ENCODE measurements at regions not wholly inside any gene's neighbourhood (a gene's known extent, or its start where the extent isn't known, plus 50 kb on each side); places are given as distances from the start of the nearest gene placed in this dataset.

DNA sequence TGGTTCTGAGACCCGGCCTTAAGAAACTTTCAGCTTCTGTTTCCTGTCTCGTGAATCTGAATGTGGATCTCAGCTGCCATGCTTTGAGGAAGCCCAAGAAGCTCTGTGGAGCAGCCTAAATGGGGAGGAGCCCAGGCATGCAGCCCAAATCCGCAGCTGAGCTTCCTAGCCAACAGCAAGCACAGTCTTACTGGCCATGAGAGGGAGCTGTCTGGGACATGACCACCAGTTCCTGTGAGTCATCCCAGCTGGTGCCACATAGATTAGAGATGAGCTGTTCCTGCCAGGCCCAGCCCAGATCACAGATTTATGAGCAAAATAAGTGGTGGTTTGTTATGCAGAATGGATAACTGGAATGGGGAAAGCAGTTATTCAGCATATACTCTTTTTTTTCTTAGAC lies 224.4 kb upstream of the APCDD1 start:
- DNase-seq = no peak

DNA sequence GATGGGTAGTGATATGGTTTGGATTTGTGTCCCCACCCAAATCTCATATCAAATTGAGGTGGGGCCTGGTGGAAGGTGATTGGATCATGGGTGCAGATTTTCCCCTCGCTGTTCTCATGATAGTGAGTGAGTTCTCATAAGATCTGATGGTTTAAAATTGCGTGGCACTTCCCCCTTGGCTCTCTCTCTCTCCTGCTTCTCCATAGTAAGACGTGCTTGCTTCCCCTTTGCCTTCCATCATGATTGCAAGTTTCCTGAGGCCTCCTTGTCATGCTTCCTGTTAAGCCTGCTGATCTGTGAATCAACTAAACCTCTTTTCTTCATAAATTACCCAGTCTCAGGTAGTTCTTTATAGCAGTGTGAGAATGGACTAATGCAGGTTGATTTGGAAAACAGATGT lies 223.2 kb upstream of the APCDD1 start:
- DNase-seq = peak in 1 of 2 donors; percentile 19

DNA sequence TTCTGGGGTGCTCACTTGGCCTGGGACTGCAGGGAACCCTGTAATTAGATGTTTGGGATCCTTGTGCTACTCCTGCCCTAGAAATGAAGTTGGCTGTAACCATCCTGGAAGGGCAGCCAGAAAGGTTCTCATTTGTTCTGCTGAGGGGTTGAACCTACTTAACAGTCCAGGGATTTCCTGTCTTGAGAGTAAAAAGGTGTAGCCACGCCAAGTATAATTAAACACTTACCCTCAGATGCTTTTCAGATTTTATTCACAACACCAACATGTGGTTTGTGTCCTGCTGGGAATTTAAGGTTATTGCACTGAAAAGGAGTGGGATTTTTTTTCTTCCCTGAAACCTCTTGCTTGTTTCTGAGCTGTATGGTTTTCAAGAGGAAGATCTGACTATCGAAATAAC lies 222.4 kb upstream of the APCDD1 start:
- no peak for DNase-seq

DNA sequence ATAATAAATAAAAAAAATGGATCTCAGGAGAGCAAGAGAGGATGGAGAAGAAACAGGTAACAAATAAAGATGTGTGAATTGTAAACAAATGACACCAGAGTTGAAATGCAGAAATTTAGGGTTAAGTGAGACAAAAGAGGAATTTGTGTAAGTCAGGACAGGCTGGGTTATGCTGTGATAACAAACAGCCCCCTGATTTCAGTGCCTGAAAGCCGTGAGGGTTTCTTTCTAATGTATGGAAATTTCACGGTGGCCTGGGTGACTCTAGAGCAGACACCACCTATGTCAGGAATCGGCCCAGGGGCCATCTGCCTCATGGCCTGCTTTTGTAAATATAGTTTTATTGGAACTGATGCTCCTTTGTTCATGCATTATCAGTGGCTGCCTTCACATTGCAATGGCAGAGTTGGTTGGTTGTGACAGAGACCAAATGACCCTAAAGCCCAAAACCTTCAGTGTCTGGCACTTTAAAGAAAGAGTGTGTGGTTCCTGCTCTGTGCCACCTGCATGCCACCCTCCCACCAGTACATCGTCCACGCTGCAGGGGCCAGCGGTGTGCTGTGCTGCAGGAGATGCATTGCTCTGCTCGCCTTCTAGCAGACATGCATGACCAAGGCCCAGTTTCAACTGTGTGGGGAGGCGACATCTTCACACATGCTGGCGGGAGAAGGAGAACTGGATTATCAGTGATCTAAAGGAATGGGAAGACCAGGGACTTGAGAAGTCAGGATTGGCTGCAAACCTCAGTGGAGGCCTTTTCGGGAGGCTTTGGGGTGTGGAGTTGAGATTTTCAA lies 221.2 kb upstream of the APCDD1 start:
- no peak for DNase-seq

DNA sequence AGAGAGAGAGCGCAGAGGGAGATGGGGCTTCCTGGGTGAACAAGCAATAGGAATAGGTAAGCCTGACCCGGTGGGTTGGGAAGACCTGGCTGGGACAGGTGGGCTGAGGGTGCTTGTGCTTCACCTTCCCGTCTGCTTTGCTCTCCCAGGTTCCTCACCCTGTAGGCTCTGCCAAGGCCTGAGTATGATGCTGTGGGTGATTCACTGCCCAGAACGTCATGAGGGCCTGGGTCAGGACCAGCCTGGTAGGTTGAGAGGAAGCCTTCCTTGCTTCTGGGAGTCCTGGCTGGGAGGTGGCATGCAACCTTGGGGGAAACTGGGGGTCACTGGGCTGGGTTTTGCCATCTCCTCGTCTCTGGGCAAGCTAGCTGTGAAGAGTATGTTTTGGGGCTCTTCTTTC lies 220.2 kb upstream of the APCDD1 start:
- no peak for DNase-seq

DNA sequence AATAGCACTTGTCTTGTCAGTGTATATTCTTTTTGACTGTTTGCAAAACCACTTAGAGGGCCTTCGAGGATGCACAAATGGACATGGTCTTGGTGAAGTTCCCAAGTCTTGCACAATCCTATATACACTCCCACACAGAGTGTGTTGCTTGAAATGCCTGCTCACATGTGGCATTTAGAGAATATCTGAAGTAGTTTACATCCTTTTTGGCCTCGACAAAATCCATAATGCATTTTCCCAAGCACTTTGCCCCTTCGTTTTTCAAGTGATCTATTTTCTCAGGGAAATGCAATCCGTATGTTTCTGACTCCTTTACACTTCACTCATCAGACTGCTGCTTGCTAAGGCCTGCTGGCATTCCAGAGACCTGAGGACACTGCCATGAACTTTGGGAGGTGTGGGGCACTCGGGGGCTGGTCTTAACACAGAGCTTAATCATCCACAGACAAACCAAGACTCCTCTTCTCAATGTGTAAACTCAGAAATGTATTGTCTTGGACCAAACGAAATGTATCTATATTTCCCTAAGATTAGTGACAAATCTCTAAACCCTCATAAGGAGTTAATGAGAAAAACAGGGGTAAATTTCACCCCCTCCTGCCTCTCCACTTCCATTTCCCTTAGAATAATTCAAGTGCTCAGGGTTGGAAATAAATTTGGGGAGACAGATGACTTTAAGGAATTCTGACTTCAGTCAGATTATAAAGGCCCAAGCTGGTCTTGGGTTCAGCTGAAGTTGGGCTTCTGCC lies 219.3 kb upstream of the APCDD1 start:
- DNase-seq = no peak

DNA sequence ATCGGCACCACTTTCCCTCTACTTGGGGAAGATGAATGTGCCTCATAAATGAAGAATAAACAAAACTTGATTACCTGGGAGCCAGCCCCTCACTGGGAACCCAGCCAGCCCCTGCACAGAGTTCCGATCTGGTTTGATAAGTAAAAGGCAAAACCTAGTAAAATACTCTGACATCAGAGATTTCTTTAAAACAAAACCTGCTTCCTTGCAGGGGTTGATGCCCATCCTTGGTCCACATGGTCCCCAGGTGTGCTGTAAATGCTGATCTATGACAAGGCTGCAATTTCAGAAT lies 218.8 kb upstream of the APCDD1 start:
- DNase-seq = no peak

DNA sequence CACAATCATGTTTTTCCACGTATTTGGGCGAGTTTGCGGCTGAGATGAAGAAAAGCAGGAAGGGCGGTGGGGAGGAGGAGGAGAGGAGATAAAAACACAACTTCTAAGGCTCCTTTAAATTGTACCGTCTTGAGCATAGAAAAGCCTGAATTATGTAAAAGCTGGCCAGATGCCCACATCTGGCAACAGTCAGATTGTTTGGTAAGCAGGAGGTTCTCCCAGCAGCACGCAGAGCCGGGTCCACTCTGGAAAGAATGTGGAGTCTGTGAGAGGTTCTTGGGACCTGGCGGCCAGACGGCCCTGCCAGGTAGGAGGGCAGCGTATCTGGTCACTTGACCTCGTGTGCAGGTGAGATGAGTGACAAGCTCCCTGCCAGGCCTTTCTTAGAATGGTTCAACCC lies 215.3 kb upstream of the APCDD1 start:
- no peak for DNase-seq

DNA sequence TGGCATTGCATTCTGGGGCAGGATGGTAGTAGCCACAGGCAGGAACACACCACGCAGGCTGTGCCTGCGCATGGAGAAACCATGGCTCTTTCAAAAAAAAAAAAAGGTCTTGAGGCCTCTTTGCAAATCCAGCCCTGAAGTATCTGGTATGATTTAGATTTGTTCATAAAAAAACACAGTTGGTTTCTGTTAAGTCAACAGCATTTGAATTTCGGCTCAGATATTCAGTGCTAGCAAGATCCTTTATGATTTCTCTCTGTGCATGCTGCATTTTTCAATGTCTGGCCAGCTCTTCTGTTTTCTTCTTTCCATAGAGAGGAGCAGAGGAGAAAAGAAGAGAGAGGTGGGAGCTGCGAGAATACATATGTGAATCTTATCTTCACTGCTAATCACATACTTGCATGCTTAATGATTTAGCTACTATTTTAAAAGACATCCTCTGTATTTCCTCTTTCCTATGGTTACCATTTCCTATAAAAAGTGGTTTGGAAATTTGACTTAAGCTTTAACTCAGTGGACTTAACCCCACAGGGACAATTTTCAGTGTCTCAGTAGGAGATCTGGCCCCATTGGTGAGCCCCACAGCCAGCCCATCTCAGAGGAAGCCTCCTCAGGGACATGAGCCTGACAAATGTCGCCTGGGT lies 214.3 kb upstream of the APCDD1 start:
- no peak for DNase-seq

DNA sequence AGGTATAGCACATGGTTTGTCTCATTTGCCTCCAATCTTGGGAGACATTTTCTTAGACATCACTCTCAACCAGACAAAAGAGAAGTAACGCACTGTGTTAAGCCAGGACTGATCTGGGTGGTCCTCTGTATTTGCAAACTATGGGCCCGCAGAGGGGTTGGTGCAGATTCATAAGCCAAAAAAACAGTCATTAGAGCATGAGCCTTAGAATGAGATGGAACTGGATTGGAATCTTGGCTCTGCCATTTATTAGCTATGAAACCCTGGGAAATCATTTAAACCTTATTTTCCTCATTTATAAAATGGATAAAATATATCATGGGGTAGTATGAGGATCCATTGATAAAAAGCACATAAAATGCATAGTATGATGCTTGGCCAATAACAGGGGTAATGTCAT lies 213.5 kb upstream of the APCDD1 start:
- DNase-seq = no peak

DNA sequence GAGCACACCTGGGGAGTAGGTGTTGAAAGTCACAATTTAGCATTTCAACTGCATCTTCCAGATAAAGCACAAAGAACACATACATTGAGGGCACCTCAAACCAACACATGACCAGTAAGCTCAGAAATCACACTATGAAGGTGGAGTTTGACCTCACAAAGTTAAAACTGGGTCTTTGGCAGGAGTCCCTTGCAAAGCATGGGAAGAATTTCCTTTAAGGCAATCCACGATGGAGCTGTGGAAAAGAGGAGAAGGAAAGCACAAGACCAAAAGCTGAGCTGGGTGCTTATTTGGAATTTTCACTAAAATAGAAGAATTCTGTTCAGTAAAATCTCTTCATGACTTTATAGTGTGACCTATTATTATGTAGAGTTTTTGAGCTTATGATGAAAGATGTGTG lies 212.9 kb upstream of the APCDD1 start:
- no peak for DNase-seq

DNA sequence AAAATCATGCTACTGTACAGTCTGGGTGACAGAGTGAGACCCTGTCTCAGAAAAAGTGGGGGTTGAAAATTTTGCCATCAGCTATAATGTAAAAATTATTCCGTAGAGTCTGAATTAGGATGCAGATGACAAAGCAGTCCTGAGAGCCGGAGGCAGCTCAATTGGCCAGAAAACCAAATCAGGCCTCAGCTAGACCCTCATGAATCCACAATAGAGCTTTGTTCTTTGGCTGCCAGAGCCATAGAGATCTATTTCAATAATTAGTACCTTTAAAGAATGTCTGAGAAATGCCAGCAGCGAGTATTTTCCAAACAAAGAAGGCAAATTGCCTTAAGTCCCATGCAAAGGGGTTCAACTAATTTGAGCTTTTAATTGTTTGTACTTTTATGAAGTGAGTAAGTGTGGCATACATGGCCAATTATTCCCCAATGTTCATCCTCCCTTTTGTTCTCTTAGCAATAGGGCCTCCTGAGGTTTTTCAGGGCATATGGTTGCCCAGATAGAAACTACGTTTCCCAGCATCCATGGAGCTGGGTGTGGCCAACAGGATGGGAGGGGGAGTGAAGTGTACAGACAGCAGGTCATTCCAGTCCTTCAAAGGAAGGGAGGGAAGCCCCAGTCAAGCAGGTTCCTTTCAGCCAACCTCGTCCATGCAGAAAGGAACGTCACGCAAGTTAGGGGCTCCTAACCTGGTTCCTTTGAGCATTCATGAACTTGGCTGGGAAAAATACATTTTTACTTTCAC lies 211.3 kb upstream of the APCDD1 start:
- no peak for DNase-seq

DNA sequence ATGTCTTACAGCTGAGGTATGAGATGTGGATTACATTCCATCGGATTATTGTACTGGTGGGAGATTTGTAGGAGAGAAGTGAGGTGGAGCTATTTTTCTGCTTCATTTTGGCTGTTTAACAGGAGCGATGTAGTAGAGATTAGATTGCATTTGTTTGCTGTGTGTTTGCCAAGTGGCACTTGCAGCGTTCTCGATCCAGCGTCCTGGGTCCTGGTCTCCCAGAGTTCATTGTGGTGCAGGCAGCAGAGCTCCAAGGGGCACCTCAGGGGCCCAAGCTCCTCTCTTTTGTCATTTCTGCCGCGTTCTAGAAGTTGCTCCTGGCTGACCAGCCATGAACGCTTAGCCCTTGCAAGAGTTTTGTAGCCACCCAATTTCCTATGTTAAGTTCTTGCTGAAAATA lies 210.1 kb upstream of the APCDD1 start:
- DNase-seq = no peak

DNA sequence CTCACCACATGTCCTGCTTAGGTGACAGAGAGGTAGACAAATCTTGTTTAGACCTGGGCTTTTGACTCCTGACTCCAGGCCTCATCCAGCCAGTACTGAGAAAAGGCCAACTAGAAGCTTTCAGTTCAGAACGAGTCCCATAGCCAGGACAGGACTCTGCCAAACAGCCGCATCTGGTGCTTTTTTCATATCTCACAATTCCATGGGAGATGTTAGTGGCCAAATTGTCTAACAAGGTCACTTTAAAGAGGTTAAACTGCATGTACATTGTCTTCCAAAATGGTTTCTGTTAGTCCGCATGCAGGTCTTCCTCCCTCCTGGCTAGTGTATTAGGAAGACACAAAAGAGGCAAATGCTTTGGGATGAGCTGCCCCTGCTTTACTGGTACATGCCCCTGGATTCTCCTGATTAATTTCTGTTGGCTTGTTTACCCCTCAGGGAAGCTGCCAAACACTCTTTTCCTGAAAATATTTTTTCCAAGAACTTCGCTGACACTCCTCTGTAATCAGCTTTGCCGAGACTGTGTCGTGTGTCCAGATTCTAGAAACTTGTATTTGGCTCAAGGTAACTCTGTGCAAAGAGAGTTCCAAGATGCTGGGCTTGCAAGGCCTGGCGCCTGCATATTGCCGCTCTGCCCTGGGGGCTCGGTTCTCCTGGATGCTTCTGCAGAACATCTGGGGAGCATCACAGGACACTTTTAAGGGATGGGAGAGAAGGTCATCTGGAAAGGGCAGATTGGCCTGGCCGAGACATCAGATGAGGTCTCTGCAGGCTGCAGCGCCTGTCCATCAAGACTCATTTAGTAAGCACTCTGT lies 209.2 kb upstream of the APCDD1 start:
- DNase-seq = no peak

DNA sequence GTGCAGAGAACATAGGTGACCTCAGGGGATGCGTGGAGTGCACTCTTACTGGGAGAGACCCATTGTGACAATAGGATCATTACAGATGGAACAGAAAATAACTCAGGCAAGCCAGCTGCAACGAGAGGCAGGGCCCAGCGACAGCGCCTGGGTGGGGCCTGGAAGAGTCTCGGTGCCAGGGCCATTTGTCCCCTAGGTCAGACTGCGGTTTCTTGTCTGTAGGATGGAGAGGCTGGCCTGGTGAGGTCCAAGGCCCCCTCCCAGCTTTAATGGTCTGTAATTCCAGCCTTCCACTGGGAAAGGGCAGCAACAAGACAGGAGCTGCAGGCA lies 208.6 kb upstream of the APCDD1 start:
- no peak for DNase-seq

DNA sequence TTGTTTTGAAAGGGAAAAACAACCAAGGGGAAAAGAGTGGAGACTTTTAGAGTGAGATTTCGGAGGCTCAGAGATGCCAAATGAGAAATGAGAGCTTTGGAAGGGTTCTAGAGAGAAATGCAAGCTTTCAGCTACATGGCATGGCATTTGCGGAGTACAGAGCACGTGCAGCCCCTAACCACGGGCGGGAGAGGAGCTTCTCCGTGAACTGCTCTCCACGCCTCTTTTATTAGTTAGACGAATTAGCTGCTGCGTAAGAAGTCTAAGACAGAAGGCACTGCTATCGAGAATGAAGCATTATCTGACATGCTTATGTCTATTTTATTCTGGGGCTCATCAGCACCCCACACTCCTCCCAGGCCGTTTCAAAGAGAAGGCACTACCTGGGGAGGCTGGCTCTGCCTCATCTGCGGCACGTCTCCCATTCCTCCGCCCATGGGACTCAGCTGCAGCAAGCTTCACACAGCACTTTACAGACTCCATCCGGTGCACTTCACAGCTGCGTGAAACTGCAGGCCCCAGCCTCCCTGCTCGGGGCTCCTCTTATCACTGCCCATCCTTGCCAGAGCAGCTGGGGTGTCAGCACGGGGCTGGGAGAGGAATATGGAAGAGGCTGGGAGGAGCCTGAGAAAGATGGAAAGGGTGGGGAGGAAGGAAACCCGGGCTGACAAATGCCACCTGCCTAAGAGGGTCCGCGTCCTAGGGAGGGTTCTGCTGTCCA lies 207.3 kb upstream of the APCDD1 start:
- DNase-seq = no peak

DNA sequence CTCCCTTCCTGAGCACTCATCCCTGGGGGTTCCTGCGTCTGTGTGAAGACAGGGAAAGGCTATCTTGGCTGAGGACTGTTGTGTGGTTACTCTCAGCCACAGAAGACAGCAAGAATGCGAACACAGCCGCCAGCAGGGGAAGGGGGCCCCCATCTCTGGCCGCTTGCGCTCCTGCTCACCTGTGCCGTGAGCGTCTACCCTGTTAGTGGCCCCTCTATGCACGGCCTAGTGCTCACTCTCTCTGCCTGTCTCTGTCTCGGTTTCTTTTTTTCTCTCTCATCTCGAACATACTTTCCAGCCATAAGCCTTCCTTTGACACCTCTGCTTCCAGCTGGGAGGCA lies 206.7 kb upstream of the APCDD1 start:
- DNase-seq = no peak

DNA sequence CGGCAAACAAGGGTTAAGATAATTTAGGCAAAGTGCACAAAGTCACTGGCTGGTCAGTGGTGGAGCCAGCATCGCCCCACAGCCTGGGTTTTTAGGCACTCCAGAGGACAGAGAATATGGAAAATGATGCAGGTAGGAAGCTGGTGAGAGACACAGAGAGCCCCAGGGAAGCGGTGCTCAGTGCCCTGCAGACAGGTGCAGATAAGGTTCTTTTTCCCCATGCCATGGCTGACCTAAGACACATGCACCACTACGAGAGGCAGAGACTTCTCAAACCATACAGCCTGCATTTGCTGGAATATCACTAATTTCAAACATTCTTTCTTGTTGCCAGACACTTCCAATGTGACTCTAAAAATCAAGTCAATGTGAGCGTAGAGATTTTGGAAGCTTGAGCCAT lies 205.7 kb upstream of the APCDD1 start:
- DNase-seq = no peak

DNA sequence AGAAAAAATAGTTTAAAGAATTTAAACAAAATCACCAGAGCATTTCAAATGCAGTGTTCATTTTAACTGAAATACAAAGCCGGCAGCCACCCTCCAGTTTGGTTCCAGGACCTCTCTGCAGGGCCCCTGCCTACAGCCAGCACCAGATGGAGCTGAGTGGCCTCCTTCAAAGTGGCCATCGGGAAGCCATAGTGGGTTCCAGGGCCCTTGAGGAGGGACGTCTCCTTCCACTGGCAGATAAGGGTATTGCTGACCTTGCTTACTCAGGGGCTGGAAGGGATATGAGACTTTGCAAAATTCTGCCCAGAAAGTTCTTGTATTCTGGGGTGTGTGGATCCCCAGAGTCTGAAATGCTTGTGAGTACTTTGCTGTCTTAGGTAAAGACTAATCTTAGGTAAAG lies 205.2 kb upstream of the APCDD1 start:
- DNase-seq = no peak

DNA sequence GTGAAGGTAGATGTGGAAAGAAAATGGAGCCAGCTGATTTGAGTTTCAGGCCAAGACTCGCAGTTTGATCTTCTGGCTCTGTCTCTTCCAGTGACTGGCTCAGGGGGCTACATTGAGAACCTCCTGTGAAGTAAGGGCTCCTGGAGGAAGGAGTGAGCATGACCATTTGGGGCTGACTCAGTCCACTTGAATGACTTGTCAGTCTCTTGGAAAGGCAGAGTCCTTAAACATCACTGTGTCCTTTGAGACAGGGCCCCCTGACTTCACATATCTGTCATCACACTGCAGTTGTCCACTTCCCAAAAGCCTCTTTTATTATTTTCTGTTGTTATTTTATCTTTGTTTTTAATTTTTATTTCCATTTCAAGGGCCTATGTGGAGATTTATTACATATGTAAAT lies 204.6 kb upstream of the APCDD1 start:
- DNase-seq = no peak

DNA sequence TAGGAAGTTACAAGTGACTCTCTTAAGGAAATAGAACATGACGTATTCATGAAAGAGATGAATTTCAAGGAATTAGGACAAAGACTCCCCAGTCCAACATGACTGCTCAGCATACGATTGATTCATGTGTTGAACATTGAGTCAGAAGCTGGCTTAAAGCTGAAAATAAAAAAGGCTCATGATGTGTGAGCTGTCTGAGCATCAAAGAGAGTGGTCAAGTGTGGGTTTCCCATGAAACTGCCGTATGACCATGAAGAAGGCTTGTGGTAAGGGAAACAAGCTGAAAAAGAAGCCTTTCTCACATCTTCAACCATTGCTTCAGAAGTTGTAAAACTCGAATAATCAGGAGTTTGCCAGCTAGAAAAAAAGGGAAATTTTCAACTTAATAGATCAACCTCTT lies 201.9 kb upstream of the APCDD1 start:
- DNase-seq = no peak

DNA sequence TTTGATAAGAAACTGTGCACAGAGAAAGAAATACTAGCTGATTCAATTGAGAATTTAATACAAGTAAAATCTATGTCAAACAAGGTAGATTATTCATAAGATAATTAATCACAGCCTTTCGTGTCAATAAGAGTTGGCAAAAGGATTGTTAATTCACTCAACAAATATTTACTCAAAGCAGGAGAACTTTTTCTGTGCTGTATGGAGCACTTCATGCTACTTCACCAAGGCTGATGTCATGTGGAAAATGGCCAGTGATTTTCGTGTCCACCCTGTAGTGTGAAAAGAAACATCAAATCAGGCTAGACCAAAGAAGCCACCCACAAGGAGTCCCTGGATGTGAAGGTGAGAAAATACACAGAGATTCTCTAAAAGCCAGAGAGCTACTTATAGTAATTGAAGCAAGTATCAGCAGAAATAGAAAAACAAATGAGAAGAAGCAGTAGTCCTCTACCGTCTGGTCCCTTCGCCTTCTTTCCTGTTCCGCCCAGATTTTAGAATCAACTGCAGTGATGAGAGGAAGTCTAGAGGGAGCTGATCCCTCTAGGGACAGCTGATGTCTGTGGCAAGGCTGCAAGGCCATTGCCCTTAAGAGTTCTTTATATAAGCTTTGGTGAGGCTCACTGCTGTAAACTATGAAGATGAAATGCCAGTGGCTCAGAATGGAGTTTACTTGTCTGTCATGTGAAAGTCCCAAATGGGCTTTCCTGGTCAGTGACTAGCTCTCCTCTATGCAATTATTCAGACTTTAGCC lies 201.3 kb upstream of the APCDD1 start:
- no peak for DNase-seq
